ENCODE measurements at regions not wholly inside any gene's neighbourhood (a gene's known extent, or its start where the extent isn't known, plus 50 kb on each side); places are given as distances from the start of the nearest gene placed in this dataset.

GRCh38 chr13:34756136-34756535 lies 185.9 kb upstream of the NBEA start:
- TF ChIP-seq CTCF (conservative IDR thresholded peaks at IDR 0.05; ENCODE audit: low read length) (no peak), EZH2phosphoT487 (IDR thresholded peaks at IDR 0.05; ENCODE audit: borderline replicate concordance) (no peak)
